Neural cell (in vitro differentiated cells): ENCODE measurements at regions not wholly inside any gene's neighbourhood (a gene's known extent, or its start where the extent isn't known, plus 50 kb on each side); places are given as distances from the start of the nearest gene placed in this dataset.

Experiments used
- H2AFZ ChIP-seq: fragments of 200-600, 300-800 bp; sonication (generic), shearing (Covaris generic); 2 replicates; pipeline ENCODE4 v1.6.0; 2014; ENCODE audit warnings: low read depth, mild to moderate bottlenecking, antibody characterized with exemption, low read length, moderate library complexity
- H3F3A ChIP-seq: fragments of 200-600 bp; shearing (Covaris generic); 2 replicates; pipeline ENCODE4 v1.6.1; 2016; ENCODE audit warnings: mild to moderate bottlenecking, moderate library complexity, mixed read lengths, antibody characterized with exemption, low read length; ENCODE audit not compliant: insufficient read depth, poor library complexity, severe bottlenecking
- H3K27ac ChIP-seq: fragments of 200-600, 300-800 bp; sonication (generic), shearing (Covaris generic); 2 replicates; pipeline ENCODE4 v1.5.1; 2014; ENCODE audit warnings: mild to moderate bottlenecking, low read length, moderate library complexity
- H3K27me3 ChIP-seq: fragments of 300-800, 200-600 bp; sonication (generic), shearing (Covaris generic); 2 replicates; pipeline ENCODE4 v1.6.0; 2014; ENCODE audit warnings: mild to moderate bottlenecking, low read depth, low read length, moderate library complexity; ENCODE audit not compliant: insufficient read depth
- H3K36me3 ChIP-seq: fragments of 300-800, 200-600 bp; sonication (generic), shearing (Covaris generic); 2 replicates; pipeline ENCODE4 v1.5.1; 2014; ENCODE audit warnings: mild to moderate bottlenecking, antibody characterized with exemption, low read length, moderate library complexity; ENCODE audit not compliant: insufficient read depth
- H3K4me2 ChIP-seq: fragments of 300-800, 200-600 bp; sonication (generic), shearing (Covaris generic); 2 replicates; pipeline ENCODE4 v1.6.0; 2014; ENCODE audit warnings: mild to moderate bottlenecking, low read length
- H3K4me3 ChIP-seq: fragments of 300-800, 200-600 bp; sonication (generic), shearing (Covaris generic); 2 replicates; pipeline ENCODE4 v1.5.1; 2014; ENCODE audit warnings: mild to moderate bottlenecking, low read length, moderate library complexity
- H3K79me2 ChIP-seq: fragments of 200-600 bp; shearing (Covaris generic); replicated peaks from 2 replicates; pipeline ENCODE4 v1.6.0; 2014; ENCODE audit warnings: mild to moderate bottlenecking, low read length, moderate library complexity; ENCODE audit not compliant: insufficient read depth
- H3K9ac ChIP-seq: fragments of 300-800, 200-600 bp; sonication (generic), shearing (Covaris generic); 2 replicates; pipeline ENCODE4 v1.6.1; 2016; ENCODE audit warnings: mild to moderate bottlenecking, low read length, mixed read lengths
- H3K9me2 ChIP-seq: fragments of 200-600 bp; shearing (Covaris generic); 2 replicates; pipeline ENCODE4 v1.6.1; 2016; ENCODE audit warnings: mild to moderate bottlenecking, low read length, mixed read lengths; ENCODE audit not compliant: insufficient read depth
- H3K9me3 ChIP-seq: fragments of 200-600, 300-800 bp; sonication (generic), shearing (Covaris generic); 2 replicates; pipeline ENCODE4 v1.6.1; 2016; ENCODE audit warnings: mild to moderate bottlenecking, mixed run types, low read length, moderate library complexity, mixed read lengths
- H4K20me1 ChIP-seq: fragments of 200-600 bp; shearing (Covaris generic); 2 replicates; pipeline ENCODE4 v1.6.1; 2016; ENCODE audit warnings: mild to moderate bottlenecking, mixed run types; ENCODE audit not compliant: insufficient read depth
- CTCF ChIP-seq: fragments of 450-650 bp; IDR thresholded peaks from 2 replicates; pipeline ENCODE4 v1.5.1; 2014; ENCODE audit warnings: antibody characterized with exemption, mild to moderate bottlenecking, moderate library complexity; ENCODE audit not compliant: poor library complexity, severe bottlenecking
- EP300 ChIP-seq: fragments of 450-650 bp; conservative IDR thresholded peaks from 2 replicates; pipeline ENCODE4 v1.6.1; 2014; ENCODE audit warnings: antibody characterized with exemption, mild to moderate bottlenecking, moderate library complexity; ENCODE audit not compliant: poor library complexity, severe bottlenecking
- EZH2 ChIP-seq: fragments of 200-600, 300-800 bp; shearing (Covaris generic), sonication (generic); IDR thresholded peaks from 2 replicates; pipeline ENCODE4 v1.6.1; 2014; ENCODE audit warnings: antibody characterized with exemption, low read length, borderline replicate concordance, mild to moderate bottlenecking; ENCODE audit not compliant: insufficient read depth, poor library complexity, severe bottlenecking
- MXI1 ChIP-seq: fragments of 450-650 bp; conservative IDR thresholded peaks from 2 replicates; pipeline ENCODE4 v1.6.1; 2014; ENCODE audit warnings: antibody characterized with exemption, mild to moderate bottlenecking; ENCODE audit not compliant: poor library complexity, severe bottlenecking
- POLR2AphosphoS5 ChIP-seq: IDR thresholded peaks from 2 replicates; pipeline ENCODE4 v1.6.1; 2012
- RAD21 ChIP-seq: fragments of 450-650 bp; conservative IDR thresholded peaks from 2 replicates; pipeline ENCODE4 v1.6.1; 2014; ENCODE audit warnings: antibody characterized with exemption, mild to moderate bottlenecking, moderate library complexity
- REST ChIP-seq: IDR thresholded peaks from 2 replicates; pipeline ENCODE4 v1.6.1; 2012; ENCODE audit warnings: borderline replicate concordance
- SMC3 ChIP-seq: fragments of 450-650 bp; conservative IDR thresholded peaks from 2 replicates; pipeline ENCODE4 v1.6.1; 2014; ENCODE audit warnings: antibody characterized with exemption, mild to moderate bottlenecking, moderate library complexity; ENCODE audit not compliant: poor library complexity
- TAF1 ChIP-seq: IDR thresholded peaks from 2 replicates; pipeline ENCODE4 v1.6.1; 2012; ENCODE audit warnings: low read depth

DNA sequence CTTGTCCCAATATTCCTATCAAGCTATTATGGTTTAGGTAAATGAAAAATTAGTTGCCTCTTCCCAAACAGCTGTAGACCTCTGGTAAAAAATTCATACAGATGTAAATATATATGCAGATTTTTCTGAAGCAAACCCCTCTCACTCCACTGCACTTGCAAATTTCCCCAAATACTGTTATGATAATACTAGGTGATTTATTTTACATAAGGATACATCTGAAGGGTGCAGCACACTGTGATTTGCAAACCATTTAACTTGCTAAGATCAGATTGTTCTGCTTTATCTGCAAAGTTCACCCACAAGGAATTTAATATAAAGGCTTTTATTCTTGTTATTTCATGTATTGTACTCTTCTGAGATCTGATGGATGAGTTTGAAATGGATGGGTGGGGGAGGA, 177.0 kb downstream of the GPAT3 start:
- no peaks in the 10 kb centered on the region for H3F3A ChIP-seq

DNA sequence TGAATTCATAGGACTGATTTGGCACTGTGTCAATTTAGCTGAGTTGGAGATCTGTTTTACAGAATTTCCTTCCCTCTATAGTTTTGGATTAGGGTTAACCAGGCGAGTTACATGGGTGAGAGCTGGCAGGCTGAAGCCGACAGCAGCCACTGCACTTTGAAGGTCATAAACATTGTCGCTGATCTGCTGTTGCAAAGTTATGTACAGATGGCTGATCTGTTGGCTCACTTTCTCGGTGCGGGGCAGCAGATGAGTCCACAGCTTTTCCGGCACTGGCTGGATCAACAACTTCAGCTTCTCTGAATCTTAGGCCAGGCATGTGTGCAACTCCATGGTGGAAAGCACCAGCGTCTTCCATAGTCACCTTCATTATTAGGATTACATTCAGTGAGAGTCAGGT, 173.7 kb downstream of the GPAT3 start:
- H3K27me3 ChIP-seq: no peaks in the 10 kb centered on the region
- H3K4me2 ChIP-seq: no peak overlapping the region
- H3K36me3 ChIP-seq: no peaks in the 10 kb centered on the region
- no peaks in the 10 kb centered on the region for H3K9me2 ChIP-seq
- H4K20me1 ChIP-seq: no peaks in the 10 kb centered on the region
- H3F3A ChIP-seq: no peaks in the 10 kb centered on the region
- H3K79me2 ChIP-seq: no peaks in the 10 kb centered on the region
- no peak for TF ChIP-seq RAD21
- no peak for TF ChIP-seq MXI1
- no peak for TF ChIP-seq TAF1
- no peak for TF ChIP-seq SMC3
- no peak for TF ChIP-seq POLR2AphosphoS5
- no peak for TF ChIP-seq EP300
- no peak overlapping the region for H2AFZ ChIP-seq
- H3K9ac ChIP-seq: no peak overlapping the region
- no peaks in the 10 kb centered on the region for H3K9me3 ChIP-seq
- H3K27ac ChIP-seq: no peak overlapping the region
- no peak overlapping the region for H3K4me3 ChIP-seq

More for the DNA sequence above, 177.0 kb downstream of the GPAT3 start:
- no peaks in the 10 kb centered on the region for H3K79me2 ChIP-seq
- H3K9me3 ChIP-seq: no peaks in the 10 kb centered on the region
- no peak overlapping the region for H3K4me3 ChIP-seq
- no peak overlapping the region for H3K9ac ChIP-seq
- no peaks in the 10 kb centered on the region for H3K27me3 ChIP-seq
- H3K36me3 ChIP-seq: no peaks in the 10 kb centered on the region
- no peak overlapping the region for H2AFZ ChIP-seq
- H3K9me2 ChIP-seq: no peaks in the 10 kb centered on the region
- H3K4me2 ChIP-seq: no peak overlapping the region
- no peaks in the 10 kb centered on the region for H4K20me1 ChIP-seq
- no peak overlapping the region for H3K27ac ChIP-seq
- TF ChIP-seq RAD21 (no peak), EP300 (no peak), SMC3 (no peak), CTCF (no peak), REST (no peak)

DNA sequence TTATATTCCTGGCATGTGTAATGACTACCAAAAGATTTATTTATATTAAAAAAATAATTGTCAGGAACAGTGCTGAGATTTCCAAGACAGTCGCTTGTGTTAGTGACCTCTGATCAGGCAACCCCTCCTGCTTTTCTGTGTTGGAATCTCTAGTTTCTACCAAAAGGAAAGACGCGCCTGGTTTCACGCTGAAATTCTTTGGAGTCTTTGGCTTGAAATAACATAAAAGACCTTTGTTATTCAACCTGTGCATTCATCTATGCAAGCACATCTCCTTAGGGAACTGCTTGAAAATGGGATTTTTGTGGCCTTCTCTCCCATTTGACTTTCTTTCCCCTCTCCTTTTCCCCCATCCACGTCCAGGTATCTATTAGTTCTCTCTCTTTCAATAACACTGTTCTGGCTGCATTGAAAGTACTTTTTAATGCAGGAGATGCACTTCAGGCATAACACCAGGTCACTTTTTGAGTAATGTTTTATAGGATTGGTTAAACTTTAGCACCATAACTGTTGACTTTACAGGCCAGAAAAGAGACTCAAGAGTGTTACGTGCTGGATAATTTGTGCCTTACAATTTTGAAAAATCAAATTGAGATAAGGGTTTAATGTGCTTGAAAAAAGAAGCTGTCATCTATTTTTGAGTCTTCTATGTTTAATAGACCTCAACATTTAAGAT, 172.7 kb downstream of the GPAT3 start:
- H3K4me3 ChIP-seq: no peak overlapping the region
- H3K9me3 ChIP-seq: no peaks in the 10 kb centered on the region
- H3K9ac ChIP-seq: no peak overlapping the region
- no peaks in the 10 kb centered on the region for H3K79me2 ChIP-seq
- no peaks in the 10 kb centered on the region for H3K36me3 ChIP-seq
- no peaks in the 10 kb centered on the region for H3K27me3 ChIP-seq
- TF ChIP-seq EZH2 (no peak), SMC3 (no peak), REST (no peak), TAF1 (no peak), EP300 (no peak), CTCF (no peak), POLR2AphosphoS5 (no peak), MXI1 (no peak), RAD21 (no peak)
- no peaks in the 10 kb centered on the region for H3K9me2 ChIP-seq
- no peaks in the 10 kb centered on the region for H4K20me1 ChIP-seq
- H3F3A ChIP-seq: no peaks in the 10 kb centered on the region
- no peak overlapping the region for H2AFZ ChIP-seq
- no peak overlapping the region for H3K27ac ChIP-seq
- H3K4me2 ChIP-seq: no peak overlapping the region
